K562 (cell line): ENCODE measurements at regions not wholly inside any gene's neighbourhood (a gene's known extent, or its start where the extent isn't known, plus 50 kb on each side); places are given as distances from the start of the nearest gene placed in this dataset.

Experiments used
- ATAC-seq: fragments of 200-7000 bp; cut with Tn5 transposase; 3 replicates; pipeline ENCODE4 v1.9.1; 2020; ENCODE audit warnings: moderate library complexity
- BruUV-seq: library from RNA; stranded (reverse); fragments of 400-500 nt; replicated peaks from 2 replicates; lab custom pipeline; 2021; lab: Mats Ljungman, UMichigan
- CTCF ChIA-PET: fragments of 300-600 bp; formaldehyde crosslinking; extraction: SDS; loops from one replicate; lab custom pipeline; 2021; ENCODE audit warnings: low intra/inter-chr PET ratio; lab: Yijun Ruan, JAX
- POLR2A ChIA-PET: fragments of 300-600, 350-650 bp; sonication (Branson Sonifier 250); formaldehyde crosslinking; extraction: SDS; loops from one replicate; lab custom pipeline; 2021; ENCODE audit warnings: antibody characterized with exemption, inconsistent platforms; lab: Yijun Ruan, JAX
- DNase-seq, 4 experiments: peaks; one replicate each; pipeline versions ENCODE4 v3.0.0 to v3.0.0-alpha.2; 2011 to 2018; ENCODE audit warnings: low spot score in 3 of 4, mixed read lengths in 3 of 4; ENCODE audit errors: extremely low read depth in 1 of 4
- FAIRE-seq: peaks from 2 replicates; lab custom pipeline; 2011; peaks lifted over from hg19 to GRCh38; lab: Jason Lieb, UNC
- H2AFZ ChIP-seq: 2 replicates; pipeline ENCODE4 v1.6.0; 2011; ENCODE audit warnings: low read depth, low read length, control low read depth, inconsistent platforms
- H3K27ac ChIP-seq: fragments of 200-600 bp; 3 replicates; pipeline ENCODE4 v1.8.0; 2011; ENCODE audit warnings: low read depth, mild to moderate bottlenecking, control low read depth, inconsistent platforms, low read length, moderate library complexity, mixed read lengths; ENCODE audit errors: extremely low read depth
- H3K27me3 ChIP-seq, 2 experiments: fragments of 300-600 bp in 1 of 2; 2 replicates in 1 of 2; 3 replicates in 1 of 2; pipeline versions ENCODE4 v1.6.0 to v1.8.0; 2011; ENCODE audit warnings: inconsistent platforms in 2 of 2, low read length in 2 of 2, mild to moderate bottlenecking in 1 of 2, mixed read lengths in 1 of 2, moderate library complexity in 1 of 2; ENCODE audit not compliant: control insufficient read depth in 2 of 2, insufficient read depth in 2 of 2
- H3K36me3 ChIP-seq: fragments of 300-600 bp; 3 replicates; pipeline ENCODE4 v1.8.0; 2011; ENCODE audit warnings: mild to moderate bottlenecking, low read length, inconsistent platforms; ENCODE audit not compliant: control insufficient read depth, insufficient read depth
- H3K4me1 ChIP-seq, 2 experiments: fragments of 200-600 bp in 1 of 2; replicated peaks in 1 of 2; 2 replicates in 1 of 2; 3 replicates in 1 of 2; pipeline versions ENCODE4 v1.5.1 to v1.8.0; 2011; ENCODE audit warnings: inconsistent platforms in 2 of 2, low read length in 2 of 2, mild to moderate bottlenecking in 1 of 2, mixed read lengths in 1 of 2, moderate library complexity in 1 of 2; ENCODE audit not compliant: control insufficient read depth in 2 of 2, insufficient read depth in 2 of 2
- H3K4me2 ChIP-seq: 2 replicates; pipeline ENCODE4 v1.6.1; 2011; ENCODE audit warnings: low read length, control low read depth, inconsistent platforms, mixed read lengths; ENCODE audit not compliant: insufficient read depth
- H3K4me3 ChIP-seq: fragments of 200-600 bp; sonication (generic), shearing (Covaris generic); 2 replicates; pipeline ENCODE4 v1.5.1; 2016; ENCODE audit warnings: control low read depth, inconsistent platforms
- H3K79me2 ChIP-seq: fragments of 200-600 bp; 3 replicates; pipeline ENCODE4 v1.8.0; 2011; ENCODE audit warnings: low read length, inconsistent platforms; ENCODE audit not compliant: control insufficient read depth, insufficient read depth
- H3K9ac ChIP-seq, 2 experiments: 2 replicates each; pipeline versions ENCODE4 v1.6.0 to v1.6.1; 2011; ENCODE audit warnings: low read depth in 2 of 2, low read length in 2 of 2, control low read depth in 1 of 2, inconsistent platforms in 1 of 2, mild to moderate bottlenecking in 1 of 2, mixed read lengths in 1 of 2; ENCODE audit not compliant: insufficient read depth in 1 of 2
- H3K9me1 ChIP-seq: one replicate; pipeline ENCODE4 v1.6.0; 2011; ENCODE audit warnings: inconsistent platforms, mild to moderate bottlenecking, low read length, moderate library complexity; ENCODE audit not compliant: control insufficient read depth, insufficient read depth
- H3K9me3 ChIP-seq: replicated peaks from 2 replicates; pipeline ENCODE4 v1.5.1; 2011; ENCODE audit warnings: low read depth, low read length, inconsistent platforms; ENCODE audit not compliant: control insufficient read depth, insufficient read depth
- H4K20me1 ChIP-seq: replicated peaks from 2 replicates; pipeline ENCODE4 v1.6.1; 2011; ENCODE audit warnings: low read length, inconsistent platforms, mixed read lengths; ENCODE audit not compliant: control insufficient read depth, insufficient read depth
- ADNP ChIP-seq: fragments of 200-800 bp; sonication (Bioruptor generic); IDR thresholded peaks from 2 replicates; pipeline ENCODE4 v1.6.1; 2016; ENCODE audit warnings: missing genetic modification characterization, missing compliant biosample characterization
- BMI1 ChIP-seq: fragments of 150-350 bp; IDR thresholded peaks from 2 replicates; pipeline ENCODE4 v1.6.1; 2014; ENCODE audit warnings: low read length
- CREBBP ChIP-seq: IDR thresholded peaks from one replicate; pipeline ENCODE4 v1.6.1; 2012; ENCODE audit warnings: low read depth, mild to moderate bottlenecking, control low read depth, inconsistent platforms, low read length
- FOXJ3 ChIP-seq: sonication (generic); formaldehyde crosslinking; IDR thresholded peaks from 2 replicates; pipeline ENCODE4 v1.4.0; 2020; ENCODE audit warnings: mild to moderate bottlenecking, missing genetic modification reagents
- FOXK1 ChIP-seq: sonication (generic); formaldehyde crosslinking; IDR thresholded peaks from 2 replicates; pipeline ENCODE4 v1.8.0; 2022; ENCODE audit warnings: missing genetic modification reagents, mild to moderate bottlenecking, borderline replicate concordance
- GTF2E2 ChIP-seq: fragments of 200-800 bp; sonication (Bioruptor generic); IDR thresholded peaks from 2 replicates; pipeline ENCODE4 v1.6.1; 2016; ENCODE audit warnings: missing genetic modification characterization, missing compliant biosample characterization
- HCFC1 ChIP-seq: IDR thresholded peaks from 2 replicates; pipeline ENCODE4 v1.6.1; 2012; ENCODE audit warnings: low read depth, low read length, improper control_type of control experiment
- HDAC2 ChIP-seq: fragments of 450-650 bp; IDR thresholded peaks from 2 replicates; pipeline ENCODE4 v1.6.1; 2016; ENCODE audit warnings: mild to moderate bottlenecking
- KLF6 ChIP-seq: fragments of 250-450 bp; sonication (Bioruptor Pico); IDR thresholded peaks from 2 replicates; pipeline ENCODE4 v1.4.0; 2020; ENCODE audit warnings: mild to moderate bottlenecking, moderate library complexity, borderline replicate concordance
- MBD2 ChIP-seq: sonication (generic); IDR thresholded peaks from 2 replicates; pipeline ENCODE4 v1.6.1; 2016; ENCODE audit warnings: low read depth, borderline replicate concordance
- PTBP1 ChIP-seq: fragments of 200-400 bp; formaldehyde crosslinking; IDR thresholded peaks from 2 replicates; pipeline ENCODE4 v1.6.1; 2017; ENCODE audit warnings: low read depth, low read length
- RHOXF2B ChIP-seq: fragments of 250-450 bp; sonication (Bioruptor Pico); conservative IDR thresholded peaks from 2 replicates; pipeline ENCODE4 v1.5.1; 2021
- ZFP30 ChIP-seq: fragments of 250-450 bp; sonication (Bioruptor Pico); IDR thresholded peaks from 2 replicates; pipeline ENCODE4 v1.8.0; 2022; ENCODE audit warnings: moderate library complexity, mild to moderate bottlenecking, inconsistent platforms, borderline replicate concordance
- WGBS: fragments of 100-300 bp; shearing (Covaris generic); methylation state at CpG from one replicate; pipeline ENCODE4 v1.1.6; 2016; ENCODE audit warnings: low coverage, mixed read lengths; ENCODE audit not compliant: insufficient coverage; ENCODE audit errors: missing lambda C conversion rate; 5-methylcytosine and 5-hydroxymethylcytosine counted together
- in situ Hi-C: fragments of 300-500 bp; cut with MboI; formaldehyde crosslinking; loops from 4 replicates; pipeline ENCODE4 v1.15.0; 2018; ENCODE audit warnings: inconsistent platforms, mixed read lengths
- intact Hi-C: fragments of 100-400 bp; cut with micrococcal nuclease; formaldehyde crosslinking; loops from 2 replicates; pipeline ENCODE4 v1.14.2; 2022

DNA sequence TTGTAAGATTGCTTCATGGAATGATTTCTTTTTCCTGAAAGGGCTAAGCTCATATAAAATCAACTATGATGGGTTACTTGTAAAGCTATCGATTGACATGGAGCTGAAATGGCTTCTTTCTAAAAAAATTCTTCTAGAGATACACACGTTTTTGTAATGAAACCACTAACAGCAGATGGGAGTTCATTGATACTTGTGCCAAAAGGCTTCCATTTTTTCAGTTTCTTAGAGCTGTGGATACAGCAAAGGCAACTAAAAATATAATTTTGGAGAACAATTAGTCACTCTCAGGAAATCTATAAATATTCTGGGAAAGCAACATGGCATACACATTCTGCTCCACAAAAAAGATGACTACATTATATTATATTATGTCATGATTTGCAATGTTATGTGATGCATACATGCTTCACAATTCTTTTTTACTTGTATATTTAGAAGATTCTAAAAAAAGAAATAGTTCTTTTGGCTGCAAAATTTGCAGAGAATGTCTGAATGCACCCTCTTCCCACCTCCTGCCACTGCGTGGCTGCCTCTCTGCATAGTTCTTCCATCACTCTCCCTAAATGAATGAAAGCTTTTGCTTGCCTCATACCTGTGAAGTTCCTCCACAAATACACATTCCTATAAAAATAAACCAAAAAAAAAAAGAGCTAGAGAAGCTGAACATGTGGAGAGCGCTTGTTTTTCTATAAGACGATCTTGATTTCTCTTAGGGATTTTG lies 802.5 kb downstream of the EFNB2 start:
- H3K9ac ChIP-seq = no peak overlapping the region
- H3K27me3 ChIP-seq = no peaks in the 10 kb centered on the region
- no peak overlapping the region for H2AFZ ChIP-seq
- no peaks in the 10 kb centered on the region for H4K20me1 ChIP-seq
- no peaks in the 10 kb centered on the region for H3K9me3 ChIP-seq
- WGBS = 0% methylated on average over 3 of the region's 5 CpGs
- no TSS peak for BruUV-seq
- no peak overlapping the region for H3K4me3 ChIP-seq
- no peak overlapping the region for H3K4me2 ChIP-seq
- H3K4me1 ChIP-seq = no peaks in the 10 kb centered on the region
- no peak for TF ChIP-seq FOXJ3 (CRISPR knock-in tag)
- no peak for TF ChIP-seq HDAC2
- TF ChIP-seq BMI1 = no peak
- no peak for TF ChIP-seq KLF6 (CRISPR knock-in tag)
- TF ChIP-seq PTBP1 = no peak
- TF ChIP-seq ADNP (tag) = no peak
- TF ChIP-seq ZFP30 = no peak
- no peak overlapping the region for H3K27ac ChIP-seq
- POLR2A ChIA-PET = no interaction called here
- intact Hi-C loops (no loop called here), in situ Hi-C loops (no loop called here)
- ATAC-seq = no peak
- no peaks in the 10 kb centered on the region for H3K79me2 ChIP-seq
- no peaks in the 10 kb centered on the region for H3K36me3 ChIP-seq
- H3K9me1 ChIP-seq = no peaks in the 10 kb centered on the region
- no peak for FAIRE-seq
- CTCF ChIA-PET = no interaction called here
- no peak for DNase-seq

DNA sequence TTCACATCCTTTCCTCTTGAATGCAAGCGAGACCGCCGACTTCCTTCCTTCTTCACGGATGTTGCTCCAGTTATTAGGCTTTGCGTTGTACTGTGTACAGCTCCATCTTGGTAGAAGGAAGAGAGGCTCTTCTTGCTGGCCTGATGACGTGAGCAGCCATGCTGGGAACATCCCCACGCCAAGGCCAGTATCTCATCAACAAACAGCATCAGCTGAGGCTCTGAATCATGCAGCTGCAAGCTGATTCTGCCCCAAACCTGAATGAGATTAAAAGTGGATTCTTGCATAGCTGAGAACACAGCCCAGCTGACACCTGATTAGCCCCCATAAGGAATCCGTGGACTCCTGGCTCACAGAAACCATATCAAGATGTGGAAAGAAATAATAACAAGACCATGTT lies 809.6 kb downstream of the EFNB2 start:
- DNase-seq (no peak), FAIRE-seq (no peak), ATAC-seq (no peak)
- Histone ChIP-seq H3K9me1 (no peaks in the 10 kb centered on the region), H3K4me1 (no peaks in the 10 kb centered on the region), H4K20me1 (no peaks in the 10 kb centered on the region), H3K9ac (no peak overlapping the region), H3K36me3 (no peaks in the 10 kb centered on the region), H3K4me3 (no peak overlapping the region), H3K4me2 (no peak overlapping the region), H3K9me3 (no peaks in the 10 kb centered on the region), H2AFZ (no peak overlapping the region), H3K27ac (no peak overlapping the region), H3K27me3 (no peaks in the 10 kb centered on the region), H3K79me2 (no peaks in the 10 kb centered on the region)
- TF ChIP-seq GTF2E2 (no peak), RHOXF2B (CRISPR knock-in tag) (no peak), CREBBP (no peak), FOXK1 (CRISPR knock-in tag) (no peak), MBD2 (no peak), HCFC1 (no peak)
- in situ Hi-C loops = no loop called here
- POLR2A ChIA-PET = no interaction called here
- CTCF ChIA-PET = no interaction called here
- BruUV-seq = no TSS peak
- intact Hi-C loops = no loop called here
- 0% methylated on average over 4 of the region's 8 CpGs for WGBS
